BJ (cell line): ENCODE measurements at regions not wholly inside any gene's neighbourhood (a gene's known extent, or its start where the extent isn't known, plus 50 kb on each side); places are given as distances from the start of the nearest gene placed in this dataset.

Experiments used
- CTCF ChIA-PET: fragments of 350-600 bp; formaldehyde crosslinking; extraction: SDS; loops from one replicate; lab custom pipeline; 2021; ENCODE audit warnings: antibody characterized with exemption, inconsistent platforms; lab: Yijun Ruan, JAX
- POLR2A ChIA-PET: fragments of 300-600 bp; sonication (Branson Sonifier 250); formaldehyde crosslinking; extraction: SDS; loops from one replicate; lab custom pipeline; 2021; ENCODE audit warnings: antibody characterized with exemption; lab: Charles Lee
- DNase-seq: peaks from one replicate; pipeline ENCODE4 v3.0.0-alpha.2; 2011; ENCODE audit warnings: low read depth
- H3K27me3 ChIP-seq: 2 replicates; pipeline ENCODE4 v1.6.0; 2011; ENCODE audit warnings: low read length; ENCODE audit not compliant: control insufficient read depth, insufficient read depth
- H3K36me3 ChIP-seq: 2 replicates; pipeline ENCODE4 v1.5.1; 2011; ENCODE audit warnings: low read length; ENCODE audit not compliant: control insufficient read depth, insufficient read depth
- H3K4me3 ChIP-seq: 2 replicates; pipeline ENCODE4 v1.5.1; 2011; ENCODE audit warnings: low read depth, mild to moderate bottlenecking, control low read depth, low read length
- TF ChIP-seq, protein P1 (sequence below): IDR thresholded peaks from 2 replicates; pipeline ENCODE4 v1.5.1; 2011; ENCODE audit warnings: low read depth, mild to moderate bottlenecking, control low read depth, inconsistent platforms, low read length, moderate library complexity; ENCODE audit not compliant: insufficient read depth

GRCh38 chr13:79673310-79673992 is 192.5 kb downstream of the NDFIP2 start:
- DNase-seq = no peak
- ChIA-PET POLR2A (no interaction called here), CTCF (no interaction called here)

DNA sequence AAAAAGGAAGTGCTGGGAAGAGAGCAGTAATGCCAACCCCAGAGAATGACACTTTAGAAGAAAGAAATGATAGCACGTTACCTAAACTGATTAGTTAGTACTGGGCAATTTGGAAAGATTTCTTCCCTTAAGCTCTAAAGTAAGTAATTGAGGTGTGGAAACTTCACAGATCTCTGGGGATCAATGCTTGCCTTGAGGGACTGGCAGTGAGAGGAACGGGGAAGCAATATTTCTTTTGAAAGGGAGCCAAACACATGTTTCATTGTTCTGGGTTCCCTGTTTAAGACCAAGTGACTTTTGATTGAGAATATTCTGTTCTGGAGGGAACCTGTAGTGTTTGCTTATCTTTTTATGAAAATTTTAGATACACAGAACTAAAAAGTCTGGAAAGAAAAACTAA is 190.5 kb downstream of the NDFIP2 start:
- H3K4me3 ChIP-seq = no peak overlapping the region
- H3K36me3 ChIP-seq = no peaks in the 10 kb centered on the region
- TF ChIP-seq, protein P1, sequence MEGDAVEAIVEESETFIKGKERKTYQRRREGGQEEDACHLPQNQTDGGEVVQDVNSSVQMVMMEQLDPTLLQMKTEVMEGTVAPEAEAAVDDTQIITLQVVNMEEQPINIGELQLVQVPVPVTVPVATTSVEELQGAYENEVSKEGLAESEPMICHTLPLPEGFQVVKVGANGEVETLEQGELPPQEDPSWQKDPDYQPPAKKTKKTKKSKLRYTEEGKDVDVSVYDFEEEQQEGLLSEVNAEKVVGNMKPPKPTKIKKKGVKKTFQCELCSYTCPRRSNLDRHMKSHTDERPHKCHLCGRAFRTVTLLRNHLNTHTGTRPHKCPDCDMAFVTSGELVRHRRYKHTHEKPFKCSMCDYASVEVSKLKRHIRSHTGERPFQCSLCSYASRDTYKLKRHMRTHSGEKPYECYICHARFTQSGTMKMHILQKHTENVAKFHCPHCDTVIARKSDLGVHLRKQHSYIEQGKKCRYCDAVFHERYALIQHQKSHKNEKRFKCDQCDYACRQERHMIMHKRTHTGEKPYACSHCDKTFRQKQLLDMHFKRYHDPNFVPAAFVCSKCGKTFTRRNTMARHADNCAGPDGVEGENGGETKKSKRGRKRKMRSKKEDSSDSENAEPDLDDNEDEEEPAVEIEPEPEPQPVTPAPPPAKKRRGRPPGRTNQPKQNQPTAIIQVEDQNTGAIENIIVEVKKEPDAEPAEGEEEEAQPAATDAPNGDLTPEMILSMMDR = no peak
- no peak for DNase-seq
- ChIA-PET CTCF (interaction anchor here (0.6 to 3.9 kb wide), 2 partner anchors 8 to 14 kb away, joined by 3 to 16 read pairs; no protein-coding TSS in a partner anchor), POLR2A (interaction anchor here (0.7 kb wide), 1 partner anchor 788 kb away, joined by 10 read pairs; no protein-coding TSS in a partner anchor)
- H3K27me3 ChIP-seq = no peaks in the 10 kb centered on the region; the same call in 1 of the 2 replicates

More at GRCh38 chr13:79673310-79673992, 192.5 kb downstream of the NDFIP2 start:
- no peaks in the 10 kb centered on the region; the same call in 1 of the 2 replicates for H3K27me3 ChIP-seq
- no peak overlapping the region for H3K4me3 ChIP-seq
- TF ChIP-seq, protein P1 = no peak
- H3K36me3 ChIP-seq = no peaks in the 10 kb centered on the region

DNA sequence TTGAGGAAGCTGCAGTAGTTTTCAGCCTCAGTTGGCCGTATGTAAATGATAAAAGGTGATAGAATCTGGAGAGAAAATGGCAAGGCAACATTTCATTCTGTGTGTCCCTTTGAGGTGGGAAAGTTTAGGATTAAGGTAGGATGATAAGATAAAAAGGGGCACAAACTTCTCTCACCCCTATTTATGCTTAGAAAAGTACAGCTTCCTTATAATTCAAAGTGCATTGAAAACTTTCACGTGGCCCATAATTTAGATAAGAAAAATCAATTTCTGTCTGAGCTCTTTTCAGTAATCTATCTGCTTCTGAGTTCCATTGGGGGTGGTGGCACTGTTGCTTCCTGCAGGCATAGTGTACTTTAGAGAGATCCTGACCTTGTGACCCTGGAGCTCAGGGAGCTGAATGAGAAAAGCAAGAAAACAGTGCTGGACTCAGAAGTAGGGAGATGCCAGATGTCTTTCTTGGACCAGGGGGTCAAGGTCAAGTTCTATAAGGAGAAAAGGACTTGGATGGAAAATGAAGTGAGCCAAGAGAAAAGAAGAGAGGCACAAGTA is 187.3 kb downstream of the NDFIP2 start:
- POLR2A ChIA-PET = no interaction called here
- CTCF ChIA-PET = interaction anchor here (3.9 kb wide), 1 partner anchor 11 kb away, joined by 16 read pairs; no protein-coding TSS in a partner anchor
- TF ChIP-seq, protein P1 = no peak
- Histone ChIP-seq H3K36me3 (no peaks in the 10 kb centered on the region), H3K4me3 (no peak overlapping the region), H3K27me3 (peaks cover 2% of the 10 kb centered on the region; the same call in 1 of the 2 replicates)
- no peak for DNase-seq

DNA sequence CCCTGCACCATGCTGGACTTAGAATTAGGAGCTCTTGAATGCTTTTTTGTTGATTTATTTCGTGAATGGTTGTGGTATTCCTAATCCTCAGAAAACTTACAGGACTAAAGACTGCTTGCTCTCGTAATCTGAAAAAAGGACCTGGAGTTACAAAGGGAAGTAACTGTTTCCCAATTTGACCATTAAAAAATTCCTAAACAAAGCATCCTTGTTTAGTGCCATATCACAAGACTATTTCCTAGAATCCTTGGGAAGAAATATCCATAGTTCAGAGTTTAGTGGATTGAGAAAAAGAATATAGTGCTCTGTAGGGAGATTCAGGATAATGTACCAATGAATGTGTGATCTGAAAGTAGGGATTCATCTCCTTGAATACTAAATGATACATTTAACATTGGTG is 186.8 kb downstream of the NDFIP2 start:
- TF ChIP-seq, protein P1 = no peak
- H3K27me3 ChIP-seq = peaks cover 2% of the 10 kb centered on the region; the same call in 1 of the 2 replicates
- POLR2A ChIA-PET = no interaction called here

DNA sequence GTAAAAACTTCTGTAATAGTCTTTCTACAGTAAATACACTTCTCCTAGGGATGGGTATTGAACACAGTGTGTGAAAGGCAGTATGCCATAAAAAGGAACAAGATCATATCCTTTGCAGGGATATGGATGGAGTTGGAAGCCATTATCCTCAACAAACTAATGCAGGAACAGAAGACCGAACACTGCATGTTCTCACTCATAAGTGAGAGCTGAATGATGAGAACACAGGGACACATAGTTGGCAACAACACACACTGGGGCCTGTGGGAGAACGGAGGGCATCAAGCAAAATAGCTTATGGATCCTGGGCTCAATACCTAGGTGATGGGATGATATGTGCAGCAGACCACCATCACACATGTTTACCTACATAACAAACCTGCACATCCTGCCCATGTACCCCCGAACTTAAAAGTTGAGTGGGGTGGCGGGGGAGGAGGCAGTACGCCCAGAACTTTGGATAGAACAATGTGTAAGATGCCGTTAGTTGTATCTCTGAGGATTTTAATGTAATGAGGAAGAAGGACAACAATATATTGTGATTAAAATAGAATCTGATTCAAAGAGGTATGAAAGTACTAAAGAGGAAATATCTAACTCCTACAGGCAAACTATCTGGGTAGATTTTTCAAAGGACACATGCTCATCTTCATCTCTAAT is 183.2 kb downstream of the NDFIP2 start:
- POLR2A ChIA-PET = no interaction called here
- CTCF ChIA-PET = interaction anchor here (0.5 to 2.5 kb wide), 2 partner anchors 10 to 340 kb away, joined by 3 to 6 read pairs; no protein-coding TSS in a partner anchor

More for the DNA sequence above, 186.8 kb downstream of the NDFIP2 start:
- DNase-seq = no peak
- Histone ChIP-seq H3K36me3 (no peaks in the 10 kb centered on the region), H3K4me3 (no peak overlapping the region)
- CTCF ChIA-PET = interaction anchor here (3.9 kb wide), 1 partner anchor 12 kb away, joined by 16 read pairs; no protein-coding TSS in a partner anchor

More for the DNA sequence above, 183.2 kb downstream of the NDFIP2 start:
- Histone ChIP-seq H3K36me3 (no peaks in the 10 kb centered on the region), H3K4me3 (no peak overlapping the region), H3K27me3 (0 out of 2 replicates have a peak, but pooled peaks cover 2% of the 10 kb centered on the region)
- TF ChIP-seq, protein P1 = no peak
- DNase-seq = no peak
